Suprapubic skin (tissue), 3 donors: ENCODE measurements at regions not wholly inside any gene's neighbourhood (a gene's known extent, or its start where the extent isn't known, plus 50 kb on each side); places are given as distances from the start of the nearest gene placed in this dataset.

Source experiments
- EP300 ChIP-seq: sonication (generic); formaldehyde crosslinking; IDR thresholded peaks from one replicate; pipeline ENCODE4 v1.6.1; 2017; ENCODE audit warnings: antibody characterized with exemption
- TF ChIP-seq, protein P1 (sequence below), 2 donors: fragments of 200-600 bp in 1 of 2; fragments of 450-650 bp in 1 of 2; sonication (generic) in 1 of 2; IDR thresholded peaks; one replicate each; pipeline ENCODE4 v1.5.1; 2016 to 2019; ENCODE audit warnings: antibody characterized with exemption in 2 of 2, mild to moderate bottlenecking in 1 of 2, moderate library complexity in 1 of 2

DNA sequence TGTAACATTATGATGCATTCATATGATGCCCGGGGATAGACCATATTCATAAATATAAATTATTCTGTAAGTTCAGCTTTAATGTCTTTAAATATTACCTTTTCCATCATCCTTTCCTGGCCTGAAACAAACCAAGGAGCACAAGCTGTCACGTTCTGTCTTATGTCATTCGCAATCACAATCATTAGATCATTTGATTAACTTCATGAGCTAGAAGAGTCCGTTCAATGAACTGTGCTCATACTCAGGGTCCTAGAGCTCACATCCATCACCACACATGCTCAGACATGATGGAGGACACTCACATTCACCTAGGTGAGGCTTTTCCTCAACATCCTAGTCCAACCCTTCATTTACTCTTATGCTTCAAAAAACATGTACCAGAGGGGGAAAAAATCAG, 599.0 kb upstream of the ID2 start:
- TF ChIP-seq, protein P1, sequence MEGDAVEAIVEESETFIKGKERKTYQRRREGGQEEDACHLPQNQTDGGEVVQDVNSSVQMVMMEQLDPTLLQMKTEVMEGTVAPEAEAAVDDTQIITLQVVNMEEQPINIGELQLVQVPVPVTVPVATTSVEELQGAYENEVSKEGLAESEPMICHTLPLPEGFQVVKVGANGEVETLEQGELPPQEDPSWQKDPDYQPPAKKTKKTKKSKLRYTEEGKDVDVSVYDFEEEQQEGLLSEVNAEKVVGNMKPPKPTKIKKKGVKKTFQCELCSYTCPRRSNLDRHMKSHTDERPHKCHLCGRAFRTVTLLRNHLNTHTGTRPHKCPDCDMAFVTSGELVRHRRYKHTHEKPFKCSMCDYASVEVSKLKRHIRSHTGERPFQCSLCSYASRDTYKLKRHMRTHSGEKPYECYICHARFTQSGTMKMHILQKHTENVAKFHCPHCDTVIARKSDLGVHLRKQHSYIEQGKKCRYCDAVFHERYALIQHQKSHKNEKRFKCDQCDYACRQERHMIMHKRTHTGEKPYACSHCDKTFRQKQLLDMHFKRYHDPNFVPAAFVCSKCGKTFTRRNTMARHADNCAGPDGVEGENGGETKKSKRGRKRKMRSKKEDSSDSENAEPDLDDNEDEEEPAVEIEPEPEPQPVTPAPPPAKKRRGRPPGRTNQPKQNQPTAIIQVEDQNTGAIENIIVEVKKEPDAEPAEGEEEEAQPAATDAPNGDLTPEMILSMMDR (IDR thresholded peaks at IDR 0.05), result no peak
- TF ChIP-seq EP300, result no peak
